ENCODE measurements at regions not wholly inside any gene's neighbourhood (a gene's known extent, or its start where the extent isn't known, plus 50 kb on each side); places are given as distances from the start of the nearest gene placed in this dataset.

GRCh38 chr20:55882286-55882685 is 123.0 kb downstream of the CBLN4 start:
- H3K4me3 Mint-ChIP-seq = no peak overlapping the region
- no peak for DNase-seq (ENCODE audit: low spot score in 2 of 2, unreplicated experiment in 2 of 2)
- no peak for TF ChIP-seq CTCF (IDR thresholded peaks at IDR 0.05; ENCODE audit: unreplicated experiment)
- no peak overlapping the region for H3K27ac Mint-ChIP-seq
- no peaks in the 10 kb centered on the region for H3K27me3 Mint-ChIP-seq (ENCODE audit: low read depth)
- H3K36me3 Mint-ChIP-seq = peaks cover 5% of the 10 kb centered on the region
- no peaks in the 10 kb centered on the region for H3K4me1 Mint-ChIP-seq
- H3K9me3 Mint-ChIP-seq = peaks cover 62% of the 10 kb centered on the region

- Mint-ChIP-seq H3K27ac (no peak overlapping the region), H3K4me1 (no peaks in the 10 kb centered on the region), H3K27me3 (ENCODE audit: low read depth) (no peaks in the 10 kb centered on the region), H3K36me3 (peaks cover 5% of the 10 kb centered on the region), H3K4me3 (no peak overlapping the region), H3K9me3 (peaks cover 67% of the 10 kb centered on the region)
- TF ChIP-seq CTCF (IDR thresholded peaks at IDR 0.05; ENCODE audit: unreplicated experiment) = no peak
- DNase-seq (ENCODE audit: low spot score in 2 of 2, unreplicated experiment in 2 of 2) = no peak
Measured at GRCh38 chr20:55881204-55881603, 124.1 kb downstream of the CBLN4 start.

- no peak for DNase-seq (ENCODE audit: low spot score in 2 of 2, unreplicated experiment in 2 of 2)
- Mint-ChIP-seq H3K27me3 (ENCODE audit: low read depth) (no peaks in the 10 kb centered on the region), H3K9me3 (peaks cover 72% of the 10 kb centered on the region), H3K36me3 (peaks cover 5% of the 10 kb centered on the region), H3K4me1 (no peaks in the 10 kb centered on the region), H3K4me3 (no peak overlapping the region), H3K27ac (no peak overlapping the region)
- no peak for TF ChIP-seq CTCF (IDR thresholded peaks at IDR 0.05; ENCODE audit: unreplicated experiment)
Measured at GRCh38 chr20:55880361-55880760, 125.0 kb downstream of the CBLN4 start.

GRCh38 chr20:55855052-55855451 is 150.3 kb downstream of the CBLN4 start:
- peaks cover 42% of the 10 kb centered on the region for H3K9me3 Mint-ChIP-seq
- no peaks in the 10 kb centered on the region for H3K4me1 Mint-ChIP-seq
- H3K27me3 Mint-ChIP-seq (ENCODE audit: low read depth) = no peaks in the 10 kb centered on the region
- H3K4me3 Mint-ChIP-seq = no peak overlapping the region
- no peak for TF ChIP-seq CTCF (IDR thresholded peaks at IDR 0.05; ENCODE audit: unreplicated experiment)
- no peaks in the 10 kb centered on the region for H3K36me3 Mint-ChIP-seq
- DNase-seq (ENCODE audit: low spot score in 2 of 2, unreplicated experiment in 2 of 2) = no peak
- H3K27ac Mint-ChIP-seq = no peak overlapping the region

GRCh38 chr20:55830121-55830827 is 175.0 kb downstream of the CBLN4 start:
- no peak overlapping the region for H3K27ac Mint-ChIP-seq

More at GRCh38 chr20:55830121-55830827, 175.0 kb downstream of the CBLN4 start:
- no peak for TF ChIP-seq CTCF (IDR thresholded peaks at IDR 0.05; ENCODE audit: unreplicated experiment)
- Mint-ChIP-seq H3K4me1 (no peaks in the 10 kb centered on the region), H3K9me3 (peaks cover 73% of the 10 kb centered on the region), H3K36me3 (no peaks in the 10 kb centered on the region), H3K4me3 (no peak overlapping the region), H3K27me3 (ENCODE audit: low read depth) (no peaks in the 10 kb centered on the region)
- no peak for DNase-seq (ENCODE audit: low spot score in 2 of 2, unreplicated experiment in 2 of 2)

All from mesothelial cell of epicardium (in vitro differentiated cells).